ENCODE measurements at regions not wholly inside any gene's neighbourhood (a gene's known extent, or its start where the extent isn't known, plus 50 kb on each side); places are given as distances from the start of the nearest gene placed in this dataset.

GRCh38 chr6:105954148-105954547 lies 132.0 kb upstream of the PRDM1 start:
- no peak for DNase-seq

- no peak for DNase-seq
These were observed 133.1 kb upstream of the PRDM1 start for GRCh38 chr6:105952772-105953690.

- DNase-seq, result no peak
These were observed 133.8 kb upstream of the PRDM1 start for GRCh38 chr6:105952326-105952725.

GRCh38 chr6:105951322-105951721 lies 134.8 kb upstream of the PRDM1 start:
- no peak for DNase-seq

- DNase-seq, result no peak
These were observed 136.3 kb upstream of the PRDM1 start for GRCh38 chr6:105949869-105950268.

GRCh38 chr6:105943514-105943913 lies 142.6 kb upstream of the PRDM1 start:
- DNase-seq, result no peak

GRCh38 chr6:105941621-105942412 lies 144.3 kb upstream of the PRDM1 start:
- DNase-seq, result no peak

- DNase-seq, result no peak
These were observed 145.1 kb upstream of the PRDM1 start for GRCh38 chr6:105940990-105941389.

- DNase-seq, result no peak
These were observed 149.2 kb upstream of the PRDM1 start for GRCh38 chr6:105936972-105937371.

GRCh38 chr6:105935416-105935815 lies 150.7 kb upstream of the PRDM1 start:
- DNase-seq, result no peak

- no peak for DNase-seq
These were observed 151.4 kb upstream of the PRDM1 start for GRCh38 chr6:105934708-105935107.

GRCh38 chr6:105932440-105932839 lies 153.7 kb upstream of the PRDM1 start:
- no peak for DNase-seq

- no peak for DNase-seq
These were observed 156.5 kb upstream of the PRDM1 start for GRCh38 chr6:105929626-105930025.

- DNase-seq, result no peak
These were observed 159.8 kb upstream of the PRDM1 start for GRCh38 chr6:105926318-105926717.

GRCh38 chr6:105925706-105926105 lies 160.4 kb upstream of the PRDM1 start:
- no peak for DNase-seq

GRCh38 chr6:105921781-105922180 lies 164.4 kb upstream of the PRDM1 start:
- no peak for DNase-seq

- no peak for DNase-seq
These were observed 166.1 kb upstream of the PRDM1 start for GRCh38 chr6:105920071-105920470.

- no peak for DNase-seq
These were observed 169.0 kb upstream of the PRDM1 start for GRCh38 chr6:105917038-105917695.

- DNase-seq, result no peak
These were observed 175.0 kb upstream of the PRDM1 start for GRCh38 chr6:105911106-105911629.

- no peak for DNase-seq
These were observed 177.0 kb upstream of the PRDM1 start for GRCh38 chr6:105909106-105909505.

- no peak for DNase-seq
These were observed 178.1 kb upstream of the PRDM1 start for GRCh38 chr6:105907991-105908390.

- DNase-seq, result no peak
These were observed 178.8 kb upstream of the PRDM1 start for GRCh38 chr6:105907301-105907700.

GRCh38 chr6:105902401-105903031 lies 183.6 kb upstream of the PRDM1 start:
- no peak for DNase-seq

All from NCI-H2107 (cell line).